GM23248 (cell line): ENCODE measurements at regions not wholly inside any gene's neighbourhood (a gene's known extent, or its start where the extent isn't known, plus 50 kb on each side); places are given as distances from the start of the nearest gene placed in this dataset.
"Not testable (repeated sequence)": the region's sequence is repeated elsewhere in the genome, so short reads cannot be mapped to it uniquely, and the experiment has no call there.

Experiments
- DNase-seq: peaks from one replicate; pipeline ENCODE4 v3.0.0-alpha.2; 2015
- H2AFZ ChIP-seq: fragments of 200-600 bp; sonication (generic); 2 replicates; pipeline ENCODE4 v1.6.1; 2016; ENCODE audit warnings: antibody characterized with exemption
- H3F3A ChIP-seq: fragments of 200-600 bp; sonication (generic); 2 replicates; pipeline ENCODE4 v1.6.1; 2016; ENCODE audit warnings: mild to moderate bottlenecking, antibody characterized with exemption, mixed run types; ENCODE audit not compliant: insufficient read depth
- H3K27ac ChIP-seq: fragments of 200-600 bp; sonication (generic); 2 replicates; pipeline ENCODE4 v1.5.1; 2016; ENCODE audit warnings: mild to moderate bottlenecking
- H3K27me3 ChIP-seq: fragments of 200-600 bp; sonication (generic); replicated peaks from 2 replicates; pipeline ENCODE4 v1.6.1; 2016; ENCODE audit warnings: mild to moderate bottlenecking; ENCODE audit not compliant: insufficient read depth
- H3K36me3 ChIP-seq: fragments of 200-600 bp; sonication (generic); 2 replicates; pipeline ENCODE4 v1.6.1; 2016; ENCODE audit warnings: low read depth, mild to moderate bottlenecking
- H3K4me1 ChIP-seq: fragments of 200-600 bp; sonication (generic); 2 replicates; pipeline ENCODE4 v1.6.1; 2016; ENCODE audit warnings: mild to moderate bottlenecking; ENCODE audit not compliant: insufficient read depth
- H3K4me2 ChIP-seq: fragments of 200-600 bp; sonication (generic); one replicate; pipeline ENCODE4 v1.6.1; 2016; ENCODE audit warnings: mild to moderate bottlenecking; ENCODE audit not compliant: unreplicated experiment
- H3K4me3 ChIP-seq: fragments of 200-600 bp; sonication (generic); 2 replicates; pipeline ENCODE4 v1.5.1; 2016; ENCODE audit warnings: mild to moderate bottlenecking
- H3K79me2 ChIP-seq: fragments of 200-600 bp; sonication (generic); 2 replicates; pipeline ENCODE4 v1.6.1; 2016; ENCODE audit warnings: mild to moderate bottlenecking; ENCODE audit not compliant: insufficient read depth
- H3K9ac ChIP-seq: fragments of 200-600 bp; sonication (generic); 2 replicates; pipeline ENCODE4 v1.6.1; 2016; ENCODE audit warnings: mild to moderate bottlenecking
- H3K9me2 ChIP-seq: fragments of 200-600 bp; sonication (generic); 2 replicates; pipeline ENCODE4 v1.6.1; 2016; ENCODE audit warnings: mixed run types, mild to moderate bottlenecking, moderate library complexity; ENCODE audit not compliant: insufficient read depth
- H3K9me3 ChIP-seq: fragments of 200-600 bp; sonication (generic); one replicate; pipeline ENCODE4 v1.6.1; 2017; ENCODE audit warnings: low read depth
- H4K20me1 ChIP-seq: fragments of 200-600 bp; sonication (generic); 2 replicates; pipeline ENCODE4 v1.6.0; 2016; ENCODE audit not compliant: insufficient read depth
- EZH2 ChIP-seq: fragments of 200-600 bp; sonication (generic); IDR thresholded peaks from 2 replicates; pipeline ENCODE4 v1.6.1; 2018; ENCODE audit warnings: antibody characterized with exemption, mild to moderate bottlenecking; ENCODE audit not compliant: insufficient read depth, poor library complexity, severe bottlenecking
- EZH2phosphoT487 ChIP-seq: fragments of 200-600 bp; sonication (generic); IDR thresholded peaks from 2 replicates; pipeline ENCODE4 v1.6.1; 2018; ENCODE audit warnings: antibody characterized with exemption, moderate library complexity, mild to moderate bottlenecking, low read depth; ENCODE audit not compliant: insufficient read depth
- WGBS, 2 experiments: methylation state at CpG; one replicate each; pipeline ENCODE4 v1.1.6; 2015 to 2017; ENCODE audit warnings: low lambda C conversion rate in 2 of 2, low coverage in 1 of 2; ENCODE audit errors: missing lambda C conversion rate in 2 of 2; 5-methylcytosine and 5-hydroxymethylcytosine counted together
- in situ Hi-C: fragments of 300-500 bp; cut with MboI; formaldehyde crosslinking; loops from 2 replicates; pipeline ENCODE4 v1.15.0; 2020

DNA sequence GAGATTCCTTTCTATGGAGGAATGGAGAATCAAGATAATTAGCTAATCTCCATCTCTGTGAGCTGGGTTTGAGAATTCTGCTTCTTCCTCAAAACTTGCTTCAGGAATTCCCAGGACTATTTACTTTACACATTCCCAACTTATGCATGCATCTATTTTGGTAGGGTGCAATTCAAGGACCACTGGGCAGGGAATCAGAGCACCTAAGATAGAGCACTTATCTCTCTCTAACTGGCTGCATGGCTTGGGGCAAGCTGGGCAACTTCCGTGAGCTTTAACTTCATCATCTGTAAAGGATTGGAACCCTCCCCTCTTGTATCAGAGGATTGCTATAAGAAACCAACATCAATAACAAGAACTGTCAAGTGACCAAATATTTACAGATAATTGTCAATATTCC, 160.2 kb downstream of the PDCD6IP start:
- no peak overlapping the region for H3K4me3 ChIP-seq
- H3K79me2 ChIP-seq, result no peaks in the 10 kb centered on the region
- H3K4me2 ChIP-seq, result no peak overlapping the region
- H2AFZ ChIP-seq, result no peak overlapping the region
- 29 to 35% methylated on average over 1 of the region's 1 CpG for WGBS, 2 experiments
- no peak for DNase-seq
- in situ Hi-C loops, result no loop called here
- H3K9me3 ChIP-seq, result no peaks in the 10 kb centered on the region
- H3K9ac ChIP-seq, result no peak overlapping the region
- no peaks in the 10 kb centered on the region for H3K9me2 ChIP-seq
- TF ChIP-seq EZH2phosphoT487 (no peak), EZH2 (no peak)
- H3K36me3 ChIP-seq, result no peaks in the 10 kb centered on the region
- no peaks in the 10 kb centered on the region for H3F3A ChIP-seq
- H3K27me3 ChIP-seq, result peaks cover 6% of the 10 kb centered on the region; the same call in 1 of the 2 replicates
- H4K20me1 ChIP-seq, result no peaks in the 10 kb centered on the region
- no peaks in the 10 kb centered on the region for H3K4me1 ChIP-seq
- no peak overlapping the region for H3K27ac ChIP-seq

DNA sequence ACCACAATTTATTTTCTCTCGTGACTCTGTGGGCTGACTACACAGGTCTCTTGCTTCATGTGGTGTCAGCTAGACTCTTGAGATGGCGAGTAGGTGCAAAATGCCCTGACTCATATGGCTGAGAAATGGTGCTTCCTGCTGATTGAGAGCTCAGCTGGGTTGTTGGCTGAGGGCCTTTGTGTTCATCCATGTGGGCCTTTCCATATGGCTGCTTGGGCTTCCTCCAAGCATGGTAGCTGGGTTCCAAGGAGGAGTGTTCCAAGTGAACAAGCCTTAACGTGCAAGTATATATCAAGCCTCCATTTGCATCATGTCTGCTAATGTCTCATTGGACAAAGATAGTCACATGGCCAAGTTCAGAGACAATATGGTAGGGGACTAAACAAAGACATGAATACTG, 164.0 kb downstream of the PDCD6IP start:
- DNase-seq, result no peak
- Histone ChIP-seq H3K4me1 (no peaks in the 10 kb centered on the region), H3K9me2 (no peaks in the 10 kb centered on the region), H3F3A (no peaks in the 10 kb centered on the region), H3K4me3 (no peak overlapping the region), H4K20me1 (no peaks in the 10 kb centered on the region), H3K9ac (no peak overlapping the region), H3K4me2 (no peak overlapping the region), H2AFZ (no peak overlapping the region), H3K27me3 (0 out of 2 replicates have a peak, but pooled peaks cover 1% of the 10 kb centered on the region), H3K27ac (no peak overlapping the region), H3K79me2 (no peaks in the 10 kb centered on the region), H3K36me3 (no peaks in the 10 kb centered on the region), H3K9me3 (no peaks in the 10 kb centered on the region)
- WGBS, 2 experiments, result 9 to 12% methylated on average over 3 of the region's 3 CpGs
- TF ChIP-seq EZH2phosphoT487 (no peak), EZH2 (no peak)
- in situ Hi-C loops, result no loop called here

DNA sequence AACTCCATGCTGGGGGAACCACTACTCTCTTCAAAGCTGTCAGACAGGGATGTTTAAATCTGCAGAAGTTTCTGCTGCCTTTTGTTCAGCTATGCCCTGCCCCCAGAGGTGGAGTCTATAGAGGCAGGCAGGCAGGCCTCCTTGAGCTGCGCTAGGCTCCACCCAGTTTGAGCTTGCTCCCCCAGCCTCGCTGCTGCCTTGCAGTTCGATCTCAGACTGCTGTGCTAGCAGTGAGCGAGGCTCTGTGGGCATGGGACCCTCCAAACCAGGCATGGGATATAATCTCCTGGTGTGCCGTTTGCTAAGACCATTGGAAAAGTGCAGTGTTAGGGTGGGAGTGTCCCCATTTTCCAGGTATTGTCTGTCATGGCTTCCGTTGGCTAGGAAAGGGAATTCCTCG, 171.8 kb downstream of the PDCD6IP start:
- H3K9me2 ChIP-seq, H3K9ac ChIP-seq, H2AFZ ChIP-seq, H4K20me1 ChIP-seq, H3K36me3 ChIP-seq, DNase-seq, H3K79me2 ChIP-seq, H3F3A ChIP-seq, H3K4me2 ChIP-seq, H3K9me3 ChIP-seq, in situ Hi-C loops, H3K4me3 ChIP-seq, H3K27me3 ChIP-seq, H3K27ac ChIP-seq, H3K4me1 ChIP-seq: not testable (repeated sequence)
- 33 to 34% methylated on average over 7 of the region's 7 CpGs for WGBS, 2 experiments

DNA sequence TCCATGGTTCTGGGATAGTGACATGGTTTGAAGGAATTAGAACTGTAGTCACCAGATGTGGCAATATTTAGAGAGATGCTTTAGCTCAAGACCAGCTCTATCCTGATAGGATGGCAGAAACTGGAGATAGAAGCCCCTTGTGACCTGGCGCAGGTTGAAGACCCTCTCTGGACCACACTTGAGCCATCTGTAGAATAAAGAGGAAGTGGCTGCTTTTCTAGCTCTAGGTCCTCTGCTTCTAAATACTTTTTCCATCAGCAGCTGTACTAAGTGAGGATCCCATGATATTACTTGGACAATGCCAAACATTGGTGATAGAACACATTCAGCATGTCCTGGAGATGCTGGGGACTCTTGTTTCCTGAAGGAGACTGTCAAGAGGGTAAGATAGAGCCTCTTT, 172.6 kb downstream of the PDCD6IP start:
- no peak overlapping the region for H2AFZ ChIP-seq
- no peaks in the 10 kb centered on the region for H3K9me3 ChIP-seq
- no peak for DNase-seq
- TF ChIP-seq EZH2phosphoT487 (no peak), EZH2 (no peak)
- no peaks in the 10 kb centered on the region for H3F3A ChIP-seq
- no peaks in the 10 kb centered on the region; the same call in 1 of the 2 replicates for H3K27me3 ChIP-seq
- no peak overlapping the region for H3K27ac ChIP-seq
- in situ Hi-C loops, result no loop called here
- no peak overlapping the region for H3K4me3 ChIP-seq
- no peak overlapping the region for H3K4me2 ChIP-seq
- WGBS, 2 experiments, result 45 to 70% methylated on average over 1 of the region's 1 CpG
- H3K9me2 ChIP-seq, result no peaks in the 10 kb centered on the region
- H3K36me3 ChIP-seq, result no peaks in the 10 kb centered on the region
- no peak overlapping the region for H3K9ac ChIP-seq
- no peaks in the 10 kb centered on the region for H3K4me1 ChIP-seq
- no peaks in the 10 kb centered on the region for H3K79me2 ChIP-seq
- no peaks in the 10 kb centered on the region for H4K20me1 ChIP-seq

DNA sequence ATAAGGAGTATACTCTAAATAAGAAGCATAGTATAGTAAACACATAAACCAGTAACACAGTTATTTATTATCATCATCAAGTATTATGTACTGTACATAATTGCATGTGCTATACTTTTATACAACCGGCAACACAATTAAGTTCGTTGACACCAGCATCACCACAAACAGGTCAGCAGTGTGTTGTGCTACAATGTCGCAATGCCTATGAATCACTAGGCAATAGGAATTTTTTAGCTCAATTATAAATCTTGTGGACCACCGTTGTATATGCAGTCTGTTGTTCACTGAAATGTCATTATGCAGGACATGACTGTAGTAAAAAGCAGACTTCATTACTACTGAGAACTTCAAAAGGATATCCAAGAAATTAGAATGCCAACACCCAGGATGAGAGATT, 177.0 kb downstream of the PDCD6IP start:
- no peak for TF ChIP-seq EZH2phosphoT487
- no peak overlapping the region for H3K4me2 ChIP-seq
- no peaks in the 10 kb centered on the region for H3K27me3 ChIP-seq
- H4K20me1 ChIP-seq, result no peaks in the 10 kb centered on the region
- in situ Hi-C loops, result no loop called here
- H3F3A ChIP-seq, result peaks cover 6% of the 10 kb centered on the region; the same call in 1 of the 2 replicates
- no peak overlapping the region for H3K27ac ChIP-seq
- no peak overlapping the region for H3K9ac ChIP-seq
- no peaks in the 10 kb centered on the region for H3K4me1 ChIP-seq
- no peaks in the 10 kb centered on the region for H3K9me2 ChIP-seq
- peak; percentile 24 for DNase-seq
- WGBS, 2 experiments, result 65 to 80% methylated on average over 4 of the region's 4 CpGs
- H3K9me3 ChIP-seq, result no peaks in the 10 kb centered on the region
- H3K79me2 ChIP-seq, result no peaks in the 10 kb centered on the region
- no peak overlapping the region for H2AFZ ChIP-seq
- no peak overlapping the region for H3K4me3 ChIP-seq
- no peaks in the 10 kb centered on the region for H3K36me3 ChIP-seq
